ENCODE measurements at regions not wholly inside any gene's neighbourhood (a gene's known extent, or its start where the extent isn't known, plus 50 kb on each side); places are given as distances from the start of the nearest gene placed in this dataset.
A peak's percentile ranks its signal among the peaks of the same experiment; 100 is the strongest.
"Not testable (repeated sequence)": the region's sequence is repeated elsewhere in the genome, so short reads cannot be mapped to it uniquely, and the experiment has no call there.

DNA sequence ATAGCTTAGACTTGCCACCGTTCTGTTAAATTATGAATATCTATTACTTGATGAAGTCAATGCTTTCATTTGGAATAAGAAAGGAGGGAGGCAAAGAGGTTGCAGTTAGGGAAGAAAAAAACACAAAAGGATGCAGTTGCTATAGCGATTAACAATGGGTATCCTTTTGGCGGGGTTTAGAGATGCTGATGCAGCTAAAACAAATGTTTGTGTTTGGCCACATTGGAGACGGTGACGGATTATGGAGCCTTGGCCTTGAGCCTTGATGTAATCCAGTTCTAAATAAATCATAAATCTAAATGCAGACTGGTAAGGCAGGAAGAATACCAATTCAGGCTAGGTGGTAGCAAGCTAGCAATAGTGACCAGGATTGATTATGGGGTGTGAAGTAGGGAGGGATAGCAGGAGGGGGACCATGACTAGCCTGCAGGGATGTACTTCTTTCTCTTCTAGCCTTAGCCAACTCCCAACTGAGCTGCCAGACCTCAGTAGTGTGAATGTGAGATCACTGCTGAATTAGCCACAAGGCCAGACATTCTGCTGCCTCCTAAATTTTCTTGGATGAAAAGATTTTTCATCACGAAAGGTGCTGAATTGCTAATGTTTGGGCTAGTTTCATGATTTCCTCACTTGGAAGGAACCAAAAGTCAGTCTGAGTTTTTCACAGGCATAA, 160.3 kb downstream of the TLR4 start:
- no peak for DNase-seq

DNA sequence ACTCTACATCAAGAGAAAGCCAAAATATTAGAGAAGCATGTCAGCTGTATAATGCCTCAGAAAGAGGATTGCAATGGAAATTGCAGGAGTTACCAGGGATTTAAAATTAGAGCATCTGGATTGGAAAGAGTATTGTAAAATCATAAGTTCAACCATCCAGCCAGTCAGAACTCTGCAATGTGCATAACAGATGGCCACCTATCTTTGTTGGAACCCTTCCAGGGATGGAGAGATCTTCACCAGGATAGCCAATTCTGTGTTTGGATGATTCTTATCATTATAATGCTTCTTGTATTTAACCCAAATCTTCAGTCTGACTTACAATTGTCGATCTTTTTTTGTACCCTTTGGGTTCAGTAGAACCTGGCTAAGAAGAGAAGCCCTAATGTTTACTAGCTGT, 164.4 kb downstream of the TLR4 start:
- DNase-seq: no peak

DNA sequence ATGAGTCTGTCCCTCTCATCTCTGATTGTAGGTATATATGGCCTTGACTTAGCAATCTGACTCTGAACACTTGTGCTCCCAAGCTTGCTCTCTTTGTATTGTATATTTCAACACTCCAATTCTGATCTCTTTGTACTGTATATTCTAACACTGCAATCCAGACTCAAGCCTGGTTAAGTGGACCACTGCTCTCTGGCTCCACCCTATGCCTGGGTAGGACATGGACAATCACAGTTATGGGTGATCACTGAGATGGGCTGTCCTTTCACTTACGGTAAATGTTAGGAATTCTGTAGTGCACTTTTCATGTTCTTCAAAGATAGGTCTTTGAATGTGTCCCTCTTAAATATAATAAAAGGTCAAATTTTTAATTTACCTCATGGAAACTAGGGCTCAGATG, 165.1 kb downstream of the TLR4 start:
- no peak for DNase-seq

DNA sequence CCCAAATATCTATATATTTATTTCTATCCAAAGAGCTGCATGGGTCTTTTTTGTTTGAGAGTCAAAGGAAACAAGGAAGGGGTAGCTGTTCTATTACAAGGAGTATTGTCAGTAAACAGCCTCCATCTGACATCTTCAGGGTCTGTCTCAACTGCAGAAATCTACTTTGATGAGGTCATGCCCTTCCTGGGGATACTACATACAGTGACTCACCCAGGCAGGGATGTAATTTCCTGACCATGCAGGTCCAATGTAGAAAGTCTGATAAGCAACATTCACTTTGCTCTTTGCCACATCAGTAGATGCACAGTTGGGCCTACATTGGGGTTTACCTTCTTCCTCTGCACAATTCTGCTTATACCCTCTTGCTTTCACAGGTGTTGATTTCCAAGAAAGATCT, 165.5 kb downstream of the TLR4 start:
- no peak for DNase-seq

DNA sequence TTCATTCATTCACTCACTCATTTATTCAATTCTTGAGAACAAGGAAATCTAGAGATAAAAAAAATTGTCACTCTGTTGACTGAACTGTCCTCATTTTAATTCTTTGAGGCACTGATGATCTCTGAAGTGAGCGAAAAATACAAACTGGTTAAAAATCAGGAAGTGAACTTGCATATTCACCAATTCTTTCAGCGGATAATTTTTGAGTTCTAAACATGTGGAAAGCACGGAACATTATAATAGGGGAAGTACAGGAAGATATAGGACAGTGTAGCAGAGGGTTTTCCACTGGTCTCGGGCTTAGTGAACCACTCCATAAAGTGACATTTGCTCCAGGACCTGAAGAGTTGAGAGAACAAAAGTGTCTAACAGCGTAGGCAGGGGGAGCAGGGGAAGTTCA, 169.5 kb downstream of the TLR4 start:
- no peak for DNase-seq

DNA sequence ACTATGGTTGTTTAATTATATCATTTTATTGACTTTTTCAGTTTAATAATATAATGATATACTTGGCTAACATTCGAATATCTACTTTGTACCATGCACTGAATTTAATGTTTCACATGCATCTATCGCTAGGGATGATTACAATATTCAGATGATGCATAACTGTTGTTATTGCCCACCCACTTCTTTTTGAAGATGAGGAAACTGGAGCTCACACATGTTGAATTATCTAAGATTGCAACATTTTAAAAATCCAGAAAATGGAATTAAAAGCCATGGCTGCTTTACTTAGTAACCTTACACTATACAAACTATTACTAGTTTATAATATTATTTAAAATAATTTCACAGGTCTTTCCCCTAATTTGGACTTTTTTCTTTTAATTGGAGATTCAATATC, 171.7 kb downstream of the TLR4 start:
- no peak for DNase-seq

DNA sequence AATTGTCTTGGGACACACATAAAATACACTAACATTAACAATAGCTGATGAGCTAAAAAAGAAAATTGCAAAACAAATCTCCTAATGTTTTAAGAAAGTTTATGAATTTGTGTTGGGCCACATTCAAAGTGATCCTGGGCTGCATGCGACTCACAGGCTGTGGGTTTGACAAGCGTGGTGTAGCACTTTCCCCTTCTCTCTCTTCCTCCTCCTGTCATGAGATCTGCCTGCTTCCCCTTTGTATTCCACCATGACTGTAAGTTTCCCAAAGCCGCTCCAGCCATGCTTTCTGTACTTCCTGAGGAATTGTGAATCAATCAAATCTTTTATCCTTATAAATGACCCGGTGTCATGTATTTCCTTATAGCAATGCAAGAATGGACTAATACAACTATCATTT, 178.0 kb downstream of the TLR4 start:
- DNase-seq: no peak

DNA sequence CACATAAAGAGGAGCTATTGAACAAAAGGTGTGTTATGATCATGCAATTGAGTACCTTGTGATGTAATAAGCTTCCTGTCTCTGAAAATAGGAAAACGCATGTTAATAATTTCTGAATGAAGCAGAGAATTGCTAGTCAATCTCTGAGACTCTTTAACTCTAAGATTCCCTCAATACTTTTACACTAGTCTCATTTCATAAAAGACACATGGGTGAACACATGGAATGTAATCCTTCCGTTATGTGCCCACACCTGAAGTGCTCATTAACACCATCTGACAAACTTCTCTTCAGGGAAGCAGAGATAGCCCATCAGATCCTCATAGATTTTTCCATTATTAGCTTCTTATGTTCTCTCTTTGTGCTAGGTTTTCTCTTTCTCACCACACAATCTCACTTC, 182.4 kb downstream of the TLR4 start:
- no peak for DNase-seq

DNA sequence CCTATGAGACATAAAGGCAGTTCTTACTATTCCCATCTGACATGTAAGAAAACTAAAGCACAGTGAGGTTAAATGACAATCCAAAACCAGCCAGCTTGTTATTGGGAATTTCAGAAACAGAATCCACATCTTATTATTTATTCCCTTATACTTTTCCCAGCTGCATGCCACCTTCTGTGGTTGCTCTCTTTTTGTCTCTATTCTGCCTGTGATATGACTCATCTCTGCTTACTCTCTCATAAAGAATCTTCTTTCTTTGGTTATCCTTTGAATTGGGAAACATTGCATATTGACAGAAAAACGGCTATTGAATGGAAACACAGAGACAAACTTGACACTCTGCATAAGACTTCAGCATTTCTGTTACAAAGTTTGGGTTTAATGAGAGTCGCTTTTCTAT, 183.2 kb downstream of the TLR4 start:
- no peak for DNase-seq

DNA sequence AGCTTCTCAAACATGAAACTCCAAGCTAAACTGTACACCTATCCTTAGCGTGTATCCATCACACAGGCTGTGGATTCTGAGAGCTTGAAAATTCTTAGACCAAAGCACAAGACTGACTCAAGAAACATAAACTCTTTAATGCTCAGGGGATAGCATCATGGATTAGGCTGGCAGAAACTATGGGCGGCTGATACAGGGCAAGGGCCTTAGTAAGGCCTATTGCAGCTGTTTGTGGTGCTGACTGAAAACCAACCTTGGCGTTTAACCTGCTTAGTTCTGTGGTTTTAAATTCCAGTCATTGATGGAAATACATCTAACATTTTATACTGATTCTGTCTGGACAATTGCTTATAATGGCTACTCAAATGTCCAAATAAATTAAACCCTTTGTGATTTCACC, 183.7 kb downstream of the TLR4 start:
- no peak for DNase-seq

DNA sequence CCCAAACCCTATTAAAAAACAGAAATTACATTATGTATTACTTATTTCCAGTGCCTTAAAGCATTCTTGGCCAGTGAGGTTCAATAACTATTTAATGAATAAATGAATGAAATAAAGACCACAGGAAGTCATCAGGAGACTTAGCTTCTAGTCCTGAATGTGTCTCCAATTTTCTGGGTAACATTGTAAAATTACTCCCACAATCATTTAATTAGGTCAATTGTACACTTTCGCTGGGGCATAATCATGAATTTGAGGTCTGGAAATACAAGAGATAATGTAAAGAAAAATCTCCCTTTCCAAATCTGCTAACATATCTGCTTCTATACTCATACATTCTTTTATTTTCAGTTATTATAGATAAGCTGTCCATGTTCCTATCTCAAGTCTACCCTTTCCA, 199.2 kb downstream of the TLR4 start:
- DNase-seq: no peak

DNA sequence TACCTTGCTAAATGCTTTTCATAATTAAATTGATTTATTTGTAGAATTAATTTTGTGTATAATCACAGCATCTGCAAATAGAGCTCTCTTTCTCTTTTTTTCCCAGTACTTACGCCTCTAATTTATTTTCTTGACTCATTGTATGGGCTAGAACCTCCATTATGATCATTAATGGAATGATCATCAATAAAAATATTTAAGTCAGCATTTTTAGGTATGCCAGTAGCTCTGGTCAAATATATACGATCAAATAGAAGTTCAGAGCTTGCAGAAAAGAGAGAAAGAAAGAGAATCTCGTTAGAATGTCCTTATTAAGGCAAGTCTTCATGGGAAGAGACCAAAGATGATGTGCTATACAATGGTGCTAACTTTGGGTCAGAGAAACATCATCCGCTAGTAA, 202.6 kb downstream of the TLR4 start:
- DNase-seq: no peak

DNA sequence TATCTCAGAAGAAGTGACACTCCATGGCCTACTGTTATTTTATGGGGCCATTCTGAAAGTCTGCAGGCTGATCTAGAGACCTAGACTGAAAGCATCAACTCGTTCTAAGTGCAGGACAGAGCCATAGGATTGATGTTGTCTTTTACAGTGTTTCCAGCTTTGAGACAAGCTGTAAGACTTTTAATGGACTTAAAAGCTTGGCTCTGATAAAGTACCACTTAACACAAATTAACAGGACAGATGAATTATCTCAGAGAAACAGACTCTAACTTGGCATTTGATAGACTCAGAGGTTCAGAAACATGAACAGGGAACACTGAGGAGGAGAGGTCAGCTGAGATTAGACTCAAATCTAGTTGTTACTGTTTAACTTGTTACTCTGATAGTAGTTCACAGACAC, 203.2 kb downstream of the TLR4 start:
- DNase-seq: no peak

DNA sequence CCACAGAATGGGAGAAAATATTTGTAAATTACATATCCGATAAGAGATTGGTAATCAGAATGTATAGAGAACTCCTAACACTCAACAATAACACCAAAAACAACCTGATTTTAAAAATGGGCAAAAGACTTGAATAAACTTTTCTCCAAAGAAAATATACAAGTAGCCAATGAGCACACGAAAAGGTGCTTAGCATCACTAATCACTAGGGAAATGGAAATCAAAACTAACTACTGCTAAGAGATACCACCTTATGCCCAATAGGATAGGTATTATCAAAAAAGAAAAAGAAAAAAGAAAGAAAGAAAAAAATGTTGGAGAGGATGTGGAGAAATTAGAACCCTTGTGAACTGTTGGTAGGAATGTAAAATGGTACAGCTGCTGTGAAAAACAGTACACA, 212.1 kb downstream of the TLR4 start:
- no peak for DNase-seq

DNA sequence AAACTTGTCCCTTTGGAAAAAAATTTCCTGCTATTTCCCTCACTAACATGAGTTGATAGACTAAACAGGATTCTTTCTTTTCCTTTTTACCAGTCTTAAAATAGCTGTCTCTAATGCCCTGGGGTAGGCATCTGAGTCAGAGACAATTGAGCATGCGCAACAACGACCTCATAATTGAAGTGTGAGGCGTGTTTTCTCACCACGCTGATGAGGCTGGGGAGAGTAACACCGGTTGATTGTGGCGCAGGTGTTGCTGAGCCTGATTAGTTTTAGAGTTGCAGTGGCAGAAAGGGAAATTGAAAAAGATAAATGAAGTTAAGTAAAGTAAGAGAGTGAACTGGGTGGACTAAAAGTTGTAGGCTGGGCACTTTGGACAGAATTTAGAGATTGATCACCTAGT, 213.7 kb downstream of the TLR4 start:
- DNase-seq: no peak

DNA sequence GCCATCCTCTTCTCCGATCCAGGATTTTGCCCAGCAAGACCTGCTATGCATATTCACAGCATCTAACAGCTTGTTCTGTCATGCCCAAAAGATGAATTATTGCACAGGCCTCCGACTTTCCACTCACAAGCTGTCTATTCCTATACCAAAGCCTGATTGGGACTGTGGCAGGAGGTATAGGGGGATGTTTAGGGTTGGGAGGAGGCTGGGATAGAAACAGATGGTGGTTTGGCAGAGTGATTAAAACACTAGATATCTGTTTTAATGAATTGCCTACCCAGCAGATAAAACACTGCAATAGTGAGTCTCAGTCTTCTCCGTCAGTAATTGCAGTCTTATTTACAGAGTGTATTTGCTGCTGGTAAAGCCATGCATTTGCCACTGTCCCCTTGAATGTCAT, 215.3 kb downstream of the TLR4 start:
- DNase-seq: no peak

DNA sequence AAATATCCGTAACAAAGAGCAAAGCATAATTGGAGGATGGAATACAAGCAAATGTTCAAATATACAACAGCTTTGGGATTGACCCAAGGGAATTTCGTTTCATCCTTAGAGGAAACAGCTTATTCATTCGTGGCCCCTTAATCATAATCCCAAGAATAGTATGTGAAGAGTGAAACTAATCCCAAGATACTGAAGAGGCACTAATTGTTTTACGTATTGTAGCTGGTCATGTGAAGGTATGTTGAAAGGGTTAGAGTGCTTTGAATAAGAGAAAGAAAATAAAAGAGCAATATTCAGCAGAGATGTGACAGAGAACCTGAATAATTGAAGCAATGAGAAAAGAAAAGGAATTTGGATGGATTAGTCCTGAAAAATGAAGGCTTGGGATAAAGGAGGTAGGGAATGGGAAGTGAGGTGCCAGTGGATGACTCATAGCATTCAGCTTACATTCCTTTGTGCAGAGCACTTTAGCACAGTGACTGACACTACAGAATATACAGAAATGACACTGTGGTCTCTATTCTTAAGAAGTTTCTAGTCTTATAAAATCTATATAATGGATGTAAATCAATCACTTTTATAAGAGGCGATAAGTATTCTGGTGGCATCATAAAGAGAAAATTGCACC, 221.9 kb downstream of the TLR4 start:
- DNase-seq: no peak

DNA sequence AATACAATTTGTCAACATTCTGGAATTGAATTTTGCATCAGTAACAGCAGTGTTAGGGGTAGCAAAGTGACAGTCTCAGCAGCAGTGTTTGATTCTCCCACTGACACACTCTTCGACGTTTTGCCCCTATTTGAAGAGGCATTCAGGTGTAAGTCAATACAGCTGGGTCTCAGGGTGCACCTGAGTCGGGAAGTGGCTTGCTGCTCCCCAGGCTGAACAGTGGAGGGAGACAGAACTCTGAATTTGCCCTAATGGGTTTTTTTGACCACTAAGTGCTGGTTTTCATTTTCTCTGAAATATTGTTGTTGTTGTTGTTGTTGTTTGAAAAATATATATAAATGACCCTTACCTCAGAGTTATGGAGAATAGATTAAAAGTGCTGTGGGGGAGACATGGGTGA, 223.2 kb downstream of the TLR4 start:
- DNase-seq: peak; percentile 4

DNA sequence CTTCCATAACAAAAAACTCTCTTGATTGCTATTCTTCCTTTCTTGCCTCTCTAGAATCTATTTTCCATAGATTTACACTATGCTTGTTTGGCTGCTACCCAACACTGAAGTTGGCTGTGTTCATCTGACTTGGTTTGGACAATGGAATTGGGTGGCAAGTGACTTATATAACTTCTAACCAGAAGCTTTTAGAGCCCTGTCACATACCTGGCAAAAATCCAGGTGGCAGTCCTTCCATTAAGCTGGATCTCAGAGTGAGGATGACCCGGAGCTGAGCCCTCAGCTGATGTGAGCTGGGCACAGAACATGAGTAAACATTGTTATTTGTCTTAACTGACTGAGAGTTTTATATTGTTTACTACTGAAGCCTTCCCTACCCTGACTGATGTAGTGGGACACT, 225.7 kb downstream of the TLR4 start:
- peak; percentile 92 for DNase-seq

DNA sequence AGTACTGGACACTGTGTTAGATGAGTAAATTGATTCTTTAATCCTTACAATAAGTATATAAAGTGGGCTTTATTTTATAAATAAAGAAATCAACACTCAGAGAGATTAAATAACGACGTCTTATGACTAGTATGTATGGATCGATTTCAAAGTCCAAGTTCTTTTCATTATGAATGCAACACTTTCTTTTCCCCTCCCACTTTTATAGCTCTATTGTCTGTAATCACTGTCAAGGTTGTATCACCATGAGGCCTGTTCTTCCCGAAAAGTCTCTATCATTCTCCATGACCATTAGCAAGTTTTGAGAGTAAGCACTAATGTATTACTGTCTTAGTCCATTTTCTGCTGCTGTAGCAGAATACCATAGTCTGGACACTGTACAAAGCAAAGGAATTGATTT, 228.4 kb downstream of the TLR4 start:
- no peak for DNase-seq

DNA sequence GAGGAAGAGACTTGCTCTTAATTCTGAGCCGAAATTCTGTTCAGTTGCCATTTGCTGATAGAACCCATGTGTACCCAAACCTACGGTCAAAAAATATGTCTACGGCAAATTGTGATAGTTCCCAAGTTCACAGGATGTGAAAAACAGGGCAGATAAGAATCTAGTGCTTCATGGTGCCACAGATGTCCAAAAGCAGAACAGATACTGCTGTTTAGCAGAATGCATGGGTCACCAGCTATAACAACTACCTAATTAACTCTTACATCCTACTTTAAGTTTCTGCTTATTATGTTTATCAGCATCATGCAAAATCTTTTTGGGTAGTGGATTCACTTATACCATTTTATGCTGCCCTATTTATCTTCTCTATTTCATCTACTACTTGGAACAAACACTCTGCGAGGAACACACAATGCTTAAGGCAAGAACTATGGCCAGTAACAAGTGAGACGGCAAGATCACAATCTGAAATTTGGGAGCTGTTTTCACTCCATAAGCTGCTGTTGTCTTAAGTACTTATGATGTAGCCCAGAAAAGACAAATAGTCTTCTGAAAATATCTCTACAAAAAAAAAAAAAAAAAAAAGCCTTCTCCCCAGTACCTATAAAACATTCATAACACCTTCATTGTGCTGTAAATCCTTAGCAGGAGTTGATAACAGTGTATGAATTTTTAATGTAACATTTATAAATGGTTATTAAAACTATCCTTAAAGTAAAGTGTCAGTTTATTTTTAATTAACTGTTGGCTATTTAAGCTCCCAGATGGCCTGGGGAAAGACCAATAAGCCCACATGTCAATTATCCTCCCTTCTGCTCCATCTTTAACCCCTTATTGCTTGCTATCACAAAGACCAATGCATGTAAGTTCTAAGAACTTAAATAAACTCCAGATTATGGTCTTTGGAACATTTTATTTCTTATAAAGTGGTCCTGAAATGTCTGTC, 232.3 kb downstream of the TLR4 start:
- DNase-seq: no peak

DNA sequence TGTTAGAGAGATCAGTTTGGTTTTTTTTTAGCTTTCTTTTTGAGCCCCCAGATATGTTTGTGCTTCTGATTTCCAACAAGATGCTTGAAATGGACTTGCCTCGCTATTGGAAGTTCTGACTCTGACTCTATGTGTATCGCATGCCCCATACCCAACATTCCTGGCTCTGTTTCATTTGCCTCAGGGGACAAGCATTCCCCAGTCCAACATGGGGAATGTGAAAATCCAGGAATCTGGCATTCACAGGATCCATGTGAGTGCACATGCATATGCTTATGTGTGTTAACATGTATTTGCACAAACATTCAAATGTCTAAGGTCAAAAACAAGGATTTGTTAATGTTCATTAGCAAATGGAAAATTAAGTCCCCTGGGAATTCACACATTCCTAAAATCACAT, 233.9 kb downstream of the TLR4 start:
- no peak for DNase-seq

DNA sequence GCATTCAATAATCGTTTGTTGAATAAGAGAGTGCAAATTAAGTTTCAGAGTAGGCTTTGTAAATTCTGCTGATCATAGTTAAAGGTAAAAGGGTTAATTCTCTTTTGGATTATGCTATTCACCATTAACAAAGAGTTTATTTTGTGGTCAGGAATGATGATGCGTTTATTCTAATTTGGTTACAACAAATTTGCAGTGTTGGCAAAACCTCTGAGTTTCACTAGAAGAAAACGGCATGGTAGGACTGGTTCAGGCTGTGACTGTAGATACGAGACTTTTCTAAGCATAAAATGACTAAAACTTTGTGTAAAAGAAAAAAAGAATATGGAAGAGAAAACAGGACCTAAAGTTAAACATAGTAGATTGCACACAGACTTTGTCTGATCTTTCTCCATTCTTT, 234.7 kb downstream of the TLR4 start:
- DNase-seq: no peak

DNA sequence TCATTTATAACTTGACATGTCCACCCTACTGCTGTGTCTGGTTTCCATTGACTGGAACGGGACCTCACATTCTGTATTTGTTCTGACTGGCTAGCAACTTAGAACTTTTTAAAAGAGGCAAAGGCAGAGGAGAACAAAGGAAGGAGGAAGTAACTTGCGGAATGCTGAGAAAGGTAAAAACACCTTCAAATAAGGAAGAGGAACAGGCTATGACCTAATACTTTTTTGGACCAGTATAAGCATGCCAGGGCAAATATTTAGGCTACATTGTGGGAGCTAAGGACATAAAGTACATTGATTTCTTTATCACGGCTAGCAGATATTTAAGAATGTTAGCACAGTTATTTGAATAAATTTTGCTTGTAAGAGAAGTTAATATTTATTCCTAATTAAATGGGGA, 240.5 kb downstream of the TLR4 start:
- not testable (repeated sequence) for DNase-seq
